ENCODE measurements at regions not wholly inside any gene's neighbourhood (a gene's known extent, or its start where the extent isn't known, plus 50 kb on each side); places are given as distances from the start of the nearest gene placed in this dataset.

- no peak for TF ChIP-seq CTCF (IDR thresholded peaks at IDR 0.05)
- H3K27me3 Mint-ChIP-seq (ENCODE audit: unreplicated experiment): peaks cover 24% of the 10 kb centered on the region
Observed at GRCh38 chr10:61329854-61330253, 123.3 kb downstream of the TMEM26 start.

DNA sequence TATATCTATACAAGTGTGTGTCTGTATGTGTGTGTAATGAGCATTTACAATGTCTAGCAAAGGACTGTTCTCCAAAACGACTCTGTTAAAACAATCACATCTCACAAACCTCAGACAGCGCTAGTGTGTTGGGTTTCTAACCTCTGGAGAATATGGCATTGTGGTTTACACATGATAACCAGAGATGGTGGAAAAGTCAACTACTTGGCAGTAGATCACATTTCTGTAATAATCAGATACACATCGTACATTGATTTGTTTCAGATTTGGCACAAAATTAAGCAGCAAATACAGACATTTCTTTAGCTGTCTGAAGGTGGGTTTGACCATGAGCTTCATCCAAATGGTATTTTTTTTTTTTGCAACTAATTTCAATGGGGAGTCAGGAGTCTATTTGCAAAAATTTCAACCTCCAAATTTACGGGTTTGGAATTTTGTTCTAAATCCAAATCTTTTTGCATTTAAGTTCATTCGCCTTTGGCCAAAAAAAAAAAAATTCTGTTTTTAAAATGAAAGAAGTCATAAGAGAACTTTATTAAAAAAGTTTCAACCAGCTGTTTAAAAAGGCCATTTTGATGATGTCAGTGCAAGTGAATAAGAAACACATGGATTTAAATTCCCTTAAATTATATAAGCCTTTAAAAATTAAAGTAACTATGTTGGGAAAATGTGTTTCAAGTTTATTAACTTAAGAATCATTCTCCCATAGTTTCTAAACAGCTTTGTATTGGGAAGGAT is 127.8 kb downstream of the TMEM26 start:
- Mint-ChIP-seq H3K9me3 (ENCODE audit: unreplicated experiment) (peaks cover 15% of the 10 kb centered on the region), H3K4me3 (ENCODE audit: unreplicated experiment) (no peak overlapping the region), H3K4me1 (ENCODE audit: unreplicated experiment) (no peaks in the 10 kb centered on the region), H3K27me3 (ENCODE audit: unreplicated experiment) (peaks cover 38% of the 10 kb centered on the region), H3K36me3 (ENCODE audit: unreplicated experiment) (peaks cover 2% of the 10 kb centered on the region), H3K27ac (ENCODE audit: unreplicated experiment) (no peak overlapping the region)
- TF ChIP-seq CTCF (IDR thresholded peaks at IDR 0.05): no peak
- DNase-seq (ENCODE audit: extremely low spot score, unreplicated experiment): no peak

More at GRCh38 chr10:61329854-61330253, 123.3 kb downstream of the TMEM26 start:
- DNase-seq (ENCODE audit: extremely low spot score, unreplicated experiment): no peak
- H3K36me3 Mint-ChIP-seq (ENCODE audit: unreplicated experiment): peaks cover 2% of the 10 kb centered on the region
- H3K27ac Mint-ChIP-seq (ENCODE audit: unreplicated experiment): no peak overlapping the region
- peaks cover 6% of the 10 kb centered on the region for H3K4me1 Mint-ChIP-seq (ENCODE audit: unreplicated experiment)
- peaks cover 18% of the 10 kb centered on the region for H3K9me3 Mint-ChIP-seq (ENCODE audit: unreplicated experiment)
- no peak overlapping the region for H3K4me3 Mint-ChIP-seq (ENCODE audit: unreplicated experiment)

GRCh38 chr10:61323726-61324125 is 129.5 kb downstream of the TMEM26 start:
- Mint-ChIP-seq H3K9me3 (ENCODE audit: unreplicated experiment) (peaks cover 13% of the 10 kb centered on the region), H3K36me3 (ENCODE audit: unreplicated experiment) (no peaks in the 10 kb centered on the region), H3K27ac (ENCODE audit: unreplicated experiment) (no peak overlapping the region), H3K4me3 (ENCODE audit: unreplicated experiment) (no peak overlapping the region), H3K27me3 (ENCODE audit: unreplicated experiment) (peaks cover 38% of the 10 kb centered on the region), H3K4me1 (ENCODE audit: unreplicated experiment) (no peaks in the 10 kb centered on the region)
- DNase-seq (ENCODE audit: extremely low spot score, unreplicated experiment): no peak
- no peak for TF ChIP-seq CTCF (IDR thresholded peaks at IDR 0.05)

GRCh38 chr10:61321041-61321857 is 131.9 kb downstream of the TMEM26 start:
- no peak overlapping the region for H3K27ac Mint-ChIP-seq (ENCODE audit: unreplicated experiment)
- DNase-seq (ENCODE audit: extremely low spot score, unreplicated experiment): no peak
- peaks cover 25% of the 10 kb centered on the region for H3K27me3 Mint-ChIP-seq (ENCODE audit: unreplicated experiment)

More at GRCh38 chr10:61321041-61321857, 131.9 kb downstream of the TMEM26 start:
- H3K9me3 Mint-ChIP-seq (ENCODE audit: unreplicated experiment): peaks cover 3% of the 10 kb centered on the region
- no peak overlapping the region for H3K4me3 Mint-ChIP-seq (ENCODE audit: unreplicated experiment)
- TF ChIP-seq CTCF (IDR thresholded peaks at IDR 0.05): no peak
- H3K36me3 Mint-ChIP-seq (ENCODE audit: unreplicated experiment): no peaks in the 10 kb centered on the region
- peaks cover 5% of the 10 kb centered on the region for H3K4me1 Mint-ChIP-seq (ENCODE audit: unreplicated experiment)

Measured in osteocyte (in vitro differentiated cells).